Stimulated activated CD4-positive, alpha-beta T cell treated with anti-CD3 and anti-CD28 coated beads, Interleukin-15, amount 100 ng/mL, for 24 hours (primary cell): ENCODE measurements at regions not wholly inside any gene's neighbourhood (a gene's known extent, or its start where the extent isn't known, plus 50 kb on each side); places are given as distances from the start of the nearest gene placed in this dataset.

ENCODE experiments used
- DNase-seq: peaks from one replicate; pipeline ENCODE4 v3.0.0-alpha.2; 2020

DNA sequence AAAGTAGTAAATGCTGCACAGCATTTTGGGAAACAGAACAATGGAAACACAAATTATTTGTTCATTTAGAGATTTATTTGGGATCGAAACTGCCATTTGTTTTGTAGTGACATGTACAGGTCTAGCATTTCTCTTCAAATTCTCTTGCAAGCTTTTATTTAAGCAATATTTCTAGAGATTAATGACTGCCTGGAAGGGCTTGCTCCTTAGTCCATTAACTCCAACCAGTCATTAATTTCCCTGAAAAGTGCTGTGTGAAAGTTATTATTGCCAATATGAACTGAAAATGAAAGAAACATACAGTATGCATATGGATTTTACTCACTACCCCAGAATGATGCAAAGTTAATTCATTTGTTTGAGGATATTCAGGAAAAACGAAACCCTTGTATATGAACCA lies 1349.6 kb upstream of the FLRT2 start:
- DNase-seq, result no peak

GRCh38 chr14:84181072-84181471 lies 1348.9 kb upstream of the FLRT2 start:
- no peak for DNase-seq

DNA sequence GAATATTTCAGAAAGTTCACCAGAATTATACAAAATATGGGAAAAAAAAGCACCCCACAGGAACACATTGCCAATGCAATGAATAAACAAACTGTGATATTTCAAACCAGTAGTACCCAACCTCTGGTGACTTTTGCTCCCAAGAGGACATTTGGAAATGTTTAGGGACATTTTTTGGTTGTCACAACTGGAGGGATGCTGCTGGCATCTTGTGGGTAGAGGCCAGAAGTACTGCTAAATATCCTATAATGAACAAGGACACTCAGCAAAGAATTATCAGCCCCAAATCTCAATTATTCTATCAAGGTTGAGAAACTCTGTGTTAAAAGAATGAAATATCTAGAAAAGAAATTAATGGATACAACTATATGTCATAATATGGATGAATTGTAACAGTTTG lies 1334.4 kb upstream of the FLRT2 start:
- no peak for DNase-seq

DNA sequence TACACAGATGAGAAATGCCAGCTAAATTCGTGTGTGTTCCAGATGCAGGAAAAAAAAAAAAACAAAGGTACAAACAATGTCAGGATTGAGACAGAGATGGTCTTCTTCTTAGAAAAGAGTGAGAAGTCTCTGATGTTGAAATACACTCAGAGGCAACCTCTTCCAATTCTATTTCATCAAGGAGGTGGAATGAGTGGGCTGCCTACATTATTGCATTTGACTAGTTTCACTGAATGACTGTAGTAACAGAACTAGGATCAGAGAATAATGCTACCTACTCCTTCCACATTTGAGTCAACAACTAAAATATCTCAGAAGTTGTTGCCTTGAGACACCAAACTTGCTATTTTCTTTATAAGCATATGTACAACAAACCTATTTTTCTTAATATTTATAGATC lies 1332.2 kb upstream of the FLRT2 start:
- no peak for DNase-seq

- no peak for DNase-seq
These were observed 1327.5 kb upstream of the FLRT2 start for GRCh38 chr14:84202486-84202885.

- no peak for DNase-seq
These were observed 1326.0 kb upstream of the FLRT2 start for GRCh38 chr14:84203896-84204295.

- no peak for DNase-seq
These were observed 1321.5 kb upstream of the FLRT2 start for GRCh38 chr14:84208451-84208850.

DNA sequence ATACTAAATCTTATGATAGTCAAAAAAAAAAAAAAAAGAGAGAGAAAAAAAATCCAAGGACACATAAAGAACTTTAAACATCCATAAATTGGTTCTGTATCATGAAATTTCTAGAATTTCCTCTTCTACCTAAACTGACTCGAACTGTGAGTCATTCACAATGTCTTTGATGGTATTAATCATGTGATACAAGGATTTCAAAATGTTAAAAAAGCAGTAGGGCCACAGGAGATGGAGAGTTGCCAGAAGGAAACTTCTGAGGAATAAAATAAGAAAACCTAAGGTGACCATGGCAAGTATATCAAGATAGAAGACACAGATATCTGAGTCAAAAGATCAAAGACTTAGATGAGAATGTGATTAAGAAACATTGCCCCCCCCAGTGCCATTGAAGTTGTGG lies 1320.9 kb upstream of the FLRT2 start:
- DNase-seq, result no peak

GRCh38 chr14:84217066-84217465 lies 1312.9 kb upstream of the FLRT2 start:
- DNase-seq, result no peak

- no peak for DNase-seq
These were observed 1304.7 kb upstream of the FLRT2 start for GRCh38 chr14:84225268-84225667.

DNA sequence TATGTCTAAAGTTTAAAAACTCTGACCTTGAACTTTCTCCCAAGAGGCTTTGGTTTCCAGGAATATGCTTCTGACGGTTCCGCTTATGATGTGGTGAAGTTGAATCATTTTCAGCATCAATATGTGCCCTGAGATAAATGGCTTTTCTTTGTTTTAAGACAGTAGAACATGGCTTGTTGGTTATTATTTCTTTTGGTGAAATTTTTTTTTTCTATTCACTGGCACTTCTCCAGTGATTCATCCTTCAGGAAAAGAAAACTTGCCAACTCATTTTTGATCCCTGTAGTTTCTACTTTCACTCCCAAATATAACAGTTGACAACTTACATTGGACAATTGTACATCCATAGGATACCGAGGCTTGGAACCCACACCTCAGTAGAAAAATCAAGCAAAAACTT lies 1301.2 kb upstream of the FLRT2 start:
- DNase-seq, result no peak

- DNase-seq, result no peak
These were observed 1295.7 kb upstream of the FLRT2 start for GRCh38 chr14:84234281-84234680.

DNA sequence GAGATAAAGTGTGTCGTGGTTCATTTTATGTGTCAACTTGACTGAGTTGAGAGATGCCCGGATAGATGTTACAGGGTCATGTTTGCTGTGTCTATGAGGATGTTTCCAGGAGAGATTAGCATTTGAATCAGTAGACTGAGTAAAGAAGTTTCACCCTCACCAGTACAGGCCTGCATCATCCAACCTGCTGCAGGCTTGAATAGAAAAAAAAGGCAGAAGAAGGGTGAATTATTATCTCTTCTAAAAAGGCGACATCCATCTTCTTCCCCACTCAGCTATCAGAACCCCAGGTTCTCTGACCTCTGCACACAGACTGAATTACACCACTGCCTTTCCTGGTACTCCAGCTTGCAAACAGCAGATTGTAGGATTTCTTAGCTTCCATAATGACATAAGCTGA lies 1293.7 kb upstream of the FLRT2 start:
- no peak for DNase-seq

- no peak for DNase-seq
These were observed 1292.1 kb upstream of the FLRT2 start for GRCh38 chr14:84237881-84238280.

- DNase-seq, result no peak
These were observed 1282.3 kb upstream of the FLRT2 start for GRCh38 chr14:84247693-84248092.

GRCh38 chr14:84250893-84251292 lies 1279.1 kb upstream of the FLRT2 start:
- no peak for DNase-seq

GRCh38 chr14:84251411-84252115 lies 1278.4 kb upstream of the FLRT2 start:
- DNase-seq, result no peak

GRCh38 chr14:84252706-84253105 lies 1277.2 kb upstream of the FLRT2 start:
- DNase-seq, result no peak

- DNase-seq, result no peak
These were observed 1276.6 kb upstream of the FLRT2 start for GRCh38 chr14:84253326-84253725.

DNA sequence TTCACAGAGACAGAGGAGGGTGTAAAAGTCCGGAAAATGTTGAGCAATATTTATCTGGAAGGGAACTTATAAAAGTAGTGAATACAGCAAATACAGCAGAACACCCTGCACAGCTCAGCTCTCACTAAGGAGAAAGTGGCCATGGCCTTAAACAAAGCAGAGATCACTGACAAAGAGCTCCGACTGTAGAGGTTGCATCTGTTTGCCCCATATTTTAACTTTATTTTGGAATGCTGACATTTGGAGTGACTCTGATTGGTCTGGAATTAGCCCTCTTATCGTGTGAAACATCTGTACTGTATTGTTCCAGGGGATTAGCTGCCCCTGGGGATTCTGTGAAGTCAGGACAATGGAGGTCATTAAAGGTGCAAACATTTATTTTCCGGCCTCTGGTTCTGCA lies 1275.7 kb upstream of the FLRT2 start:
- DNase-seq, result no peak

DNA sequence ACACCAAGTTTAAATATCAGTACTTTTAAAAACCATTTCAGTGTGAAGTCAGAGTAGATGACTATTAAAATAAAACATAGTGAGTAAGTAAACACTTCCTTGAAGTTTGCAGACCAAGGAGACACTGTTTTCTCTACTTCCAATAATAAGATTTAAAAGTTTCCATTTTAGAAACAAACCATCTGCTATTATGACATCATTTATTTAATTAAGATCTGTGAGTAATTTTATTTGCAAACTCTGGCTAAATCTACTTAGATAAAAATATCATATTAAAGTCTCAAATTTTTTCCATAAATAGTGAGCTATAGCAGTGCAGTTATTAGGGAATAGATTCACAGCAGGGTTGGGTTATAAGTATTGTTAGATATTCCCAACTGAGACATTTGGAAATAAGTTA lies 1267.0 kb upstream of the FLRT2 start:
- DNase-seq, result no peak

DNA sequence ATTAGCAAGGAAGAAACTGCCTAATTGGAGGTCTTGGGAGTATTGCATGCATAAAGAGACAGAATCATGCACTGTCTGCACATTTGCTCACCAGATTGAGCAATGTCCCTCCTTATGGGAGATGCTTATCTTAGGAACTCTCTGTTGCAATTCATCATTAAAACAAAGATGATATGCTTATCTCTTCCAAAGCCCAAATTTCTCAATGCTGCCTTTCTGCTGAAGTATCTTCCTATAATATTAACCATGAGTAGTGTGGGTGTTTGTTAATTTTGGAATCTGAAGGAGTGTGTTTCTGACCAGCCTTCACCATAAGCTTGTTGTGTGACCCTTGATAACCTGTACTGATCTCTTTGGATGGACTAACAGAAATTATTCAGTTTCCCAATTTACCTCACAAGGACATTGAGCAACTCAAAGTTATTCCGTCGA lies 1257.6 kb upstream of the FLRT2 start:
- DNase-seq, result no peak

DNA sequence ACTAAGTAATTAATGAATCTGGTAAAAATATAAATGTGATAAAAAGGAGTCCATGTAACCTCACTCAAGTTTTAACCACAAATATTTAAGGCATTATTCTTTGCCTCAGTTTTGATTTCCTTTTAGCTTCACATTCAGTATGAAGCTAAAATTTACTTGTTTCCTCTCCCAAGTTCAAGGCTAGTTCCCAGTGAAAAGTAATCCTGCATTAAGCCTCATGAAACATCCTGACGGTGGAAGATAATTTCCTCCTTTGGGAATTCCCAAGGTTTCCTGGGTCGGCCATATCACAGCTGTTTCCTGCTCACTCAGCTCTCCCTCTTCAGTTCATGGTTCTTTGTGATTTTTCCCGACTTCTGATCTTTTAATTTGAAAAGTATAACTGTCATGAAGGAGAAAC lies 1256.8 kb upstream of the FLRT2 start:
- DNase-seq, result no peak

DNA sequence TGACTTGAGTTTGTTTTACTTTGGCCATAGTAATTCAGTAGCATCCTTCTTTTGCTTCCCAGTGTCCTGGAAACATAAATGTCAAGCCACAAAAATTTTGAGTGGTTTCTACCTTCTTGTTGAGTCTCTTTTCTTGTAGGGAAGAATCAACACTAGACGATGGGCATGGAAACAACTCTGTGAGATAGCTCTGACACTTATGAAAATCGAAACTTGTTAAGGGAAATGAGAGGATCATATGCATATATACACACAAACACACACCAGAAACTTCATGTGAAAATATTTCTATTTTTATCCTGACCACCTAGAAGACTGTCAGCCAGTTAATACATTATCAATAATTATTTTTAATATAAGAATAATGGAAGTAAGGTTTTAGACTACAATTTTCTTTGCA lies 1247.3 kb upstream of the FLRT2 start:
- DNase-seq, result no peak

- DNase-seq, result no peak
These were observed 1241.2 kb upstream of the FLRT2 start for GRCh38 chr14:84288781-84289180.
